ENCODE measurements at regions not wholly inside any gene's neighbourhood (a gene's known extent, or its start where the extent isn't known, plus 50 kb on each side); places are given as distances from the start of the nearest gene placed in this dataset.
A peak's percentile ranks its signal among the peaks of the same experiment; 100 is the strongest.

DNA sequence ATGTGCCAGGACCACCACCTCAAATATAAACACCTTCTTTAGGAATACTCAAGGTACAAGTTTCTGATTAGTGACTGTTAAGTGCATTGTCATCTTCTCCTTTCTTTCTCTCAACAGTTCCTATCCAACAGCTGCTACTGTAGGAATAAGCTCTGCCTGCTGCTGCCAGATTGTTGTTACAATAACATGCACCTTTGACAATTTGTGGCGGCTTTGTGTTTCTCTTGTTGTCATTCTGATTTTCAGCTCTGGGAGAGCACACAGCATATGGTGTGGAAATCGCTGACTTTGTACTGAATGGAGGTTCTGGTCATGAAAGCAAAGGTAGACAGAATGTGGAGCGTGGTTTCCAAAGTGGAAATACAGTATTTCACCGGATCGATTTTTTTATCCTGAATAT lies 182.8 kb downstream of the SEC23IP start:
- no peak for FAIRE-seq
- TF ChIP-seq POLR2AphosphoS5 (IDR thresholded peaks at IDR 0.05; ENCODE audit: low read depth, low read length) (no peak), POLR2A (IDR thresholded peaks at IDR 0.05; ENCODE audit: low read depth, low read length) (no peak), POU2F2 (IDR thresholded peaks at IDR 0.05; ENCODE audit: low read depth, low read length) (no peak), TAF1 (IDR thresholded peaks at IDR 0.05; ENCODE audit: low read depth, low read length) (no peak), PAX5 (IDR thresholded peaks at IDR 0.05; ENCODE audit: insufficient read depth, low read length, severe bottlenecking) (no peak), SPI1 (IDR thresholded peaks at IDR 0.05; ENCODE audit: low read depth, low read length) (no peak)
- no peak for DNase-seq (ENCODE audit: insufficient read length, low spot score)

DNA sequence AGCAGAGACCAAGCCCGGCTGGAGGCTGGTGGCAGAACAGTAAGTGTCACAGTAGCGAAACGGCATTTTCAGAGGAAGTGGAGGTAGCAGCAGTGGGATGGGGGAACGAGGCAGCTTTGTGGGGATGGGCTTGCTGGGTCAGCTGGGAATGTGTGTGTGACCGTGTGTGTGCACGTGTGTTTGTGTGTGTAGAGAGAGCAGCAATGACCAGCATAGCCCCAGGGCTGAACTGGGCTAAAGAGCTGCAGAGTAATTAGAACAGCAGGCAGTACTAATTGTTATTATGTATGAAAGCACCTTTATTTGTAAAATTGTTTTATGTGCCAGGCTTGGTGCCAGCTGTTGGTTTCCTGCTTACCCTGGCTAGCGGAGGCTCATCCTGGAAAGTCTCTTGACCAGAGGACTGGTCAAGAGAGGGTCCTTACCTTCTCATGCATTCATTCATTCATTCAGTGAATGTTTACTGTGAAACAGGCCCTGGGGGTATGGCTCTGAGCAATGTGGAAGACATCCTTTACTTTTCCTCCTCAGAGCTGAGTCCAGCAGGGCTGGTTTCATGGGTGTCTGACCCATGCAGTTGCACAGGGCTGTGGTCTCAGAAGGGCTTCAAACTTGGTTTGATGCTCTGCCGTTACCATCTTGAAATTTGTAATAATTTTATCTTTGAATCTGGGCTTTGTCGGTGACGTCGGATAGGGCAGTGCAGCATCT lies 184.6 kb downstream of the SEC23IP start:
- DNase-seq (ENCODE audit: insufficient read length, low spot score), result no peak
- TF ChIP-seq POU2F2 (IDR thresholded peaks at IDR 0.05; ENCODE audit: low read depth, low read length), result no peak
- no peak for TF ChIP-seq POLR2A (IDR thresholded peaks at IDR 0.05; ENCODE audit: low read depth, low read length)
- no peak for TF ChIP-seq POLR2AphosphoS5 (IDR thresholded peaks at IDR 0.05; ENCODE audit: low read depth, low read length)
- no peak for TF ChIP-seq SPI1 (IDR thresholded peaks at IDR 0.05; ENCODE audit: low read depth, low read length)
- no peak for TF ChIP-seq PAX5 (IDR thresholded peaks at IDR 0.05; ENCODE audit: insufficient read depth, low read length, severe bottlenecking)
- no peak for TF ChIP-seq TAF1 (IDR thresholded peaks at IDR 0.05; ENCODE audit: low read depth, low read length)
- no peak for FAIRE-seq

- FAIRE-seq (no peak), DNase-seq (ENCODE audit: insufficient read length, low spot score) (no peak)
- TF ChIP-seq POU2F2 (IDR thresholded peaks at IDR 0.05; ENCODE audit: low read depth, low read length) (0 out of 2 replicates have a peak, but pooled peaks have one; percentile 11), PAX5 (IDR thresholded peaks at IDR 0.05; ENCODE audit: insufficient read depth, low read length, severe bottlenecking) (no peak)
Observed at GRCh38 chr10:120077707-120078492, 185.4 kb downstream of the SEC23IP start.

DNA sequence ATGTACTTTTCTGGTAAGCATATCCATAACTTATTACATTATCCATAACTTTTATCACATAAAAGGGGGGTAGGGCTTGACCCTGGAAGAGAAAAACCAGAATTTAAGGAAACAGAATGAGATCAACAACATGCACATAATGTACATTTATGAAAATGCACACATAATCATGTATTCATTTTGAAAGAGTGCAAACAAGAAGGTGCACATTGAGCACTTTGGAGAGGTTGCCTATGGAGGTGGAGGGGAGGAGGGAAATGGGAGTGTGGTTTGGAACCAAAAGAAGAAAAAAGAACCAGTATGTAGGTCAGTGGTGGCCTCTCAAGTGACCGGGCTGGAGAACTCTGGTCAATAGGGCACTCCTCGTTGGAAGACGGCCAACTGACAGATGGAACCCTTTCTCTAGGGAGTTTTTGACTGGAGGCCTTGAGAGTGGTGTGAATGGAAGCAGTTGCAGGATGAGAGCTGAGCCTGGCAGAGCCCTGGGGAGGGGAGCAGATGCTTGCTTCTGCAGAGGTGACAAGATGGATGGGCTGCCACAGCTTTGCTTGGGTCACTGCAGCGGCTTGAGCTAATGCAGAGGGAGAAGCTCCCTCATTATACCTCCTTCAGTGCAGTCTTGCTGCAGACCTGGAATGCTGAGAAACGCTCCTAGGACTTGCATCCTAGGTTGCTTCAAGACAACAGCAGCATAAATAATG lies 192.7 kb downstream of the SEC23IP start:
- TF ChIP-seq SPI1 (IDR thresholded peaks at IDR 0.05; ENCODE audit: low read depth, low read length) (no peak), POLR2AphosphoS5 (IDR thresholded peaks at IDR 0.05; ENCODE audit: low read depth, low read length) (no peak), POU2F2 (IDR thresholded peaks at IDR 0.05; ENCODE audit: low read depth, low read length) (no peak), POLR2A (IDR thresholded peaks at IDR 0.05; ENCODE audit: low read depth, low read length) (no peak), PAX5 (IDR thresholded peaks at IDR 0.05; ENCODE audit: insufficient read depth, low read length, severe bottlenecking) (no peak), TAF1 (IDR thresholded peaks at IDR 0.05; ENCODE audit: low read depth, low read length) (no peak)
- no peak for FAIRE-seq
- DNase-seq (ENCODE audit: insufficient read length, low spot score), result no peak

DNA sequence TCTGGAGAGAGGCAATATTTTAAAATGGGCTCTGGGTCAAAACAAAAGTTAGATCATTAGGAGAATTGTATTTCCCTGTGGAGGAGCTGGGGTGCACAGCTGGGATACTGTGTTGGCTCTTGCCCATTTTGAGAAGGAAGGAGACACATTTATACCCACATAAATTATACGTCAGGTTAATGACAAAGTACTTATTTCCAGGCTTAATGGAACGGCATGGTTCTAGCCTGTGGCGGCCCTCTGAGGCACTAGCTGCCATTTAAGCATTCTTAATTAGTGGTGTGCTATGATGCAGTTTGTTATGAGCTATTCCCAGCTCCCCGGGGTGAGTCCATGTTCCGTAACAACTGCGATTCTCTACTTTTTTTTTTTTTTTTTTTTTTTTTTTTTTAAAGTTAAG lies 193.5 kb downstream of the SEC23IP start:
- TF ChIP-seq POLR2A (IDR thresholded peaks at IDR 0.05; ENCODE audit: low read depth, low read length) (no peak), TAF1 (IDR thresholded peaks at IDR 0.05; ENCODE audit: low read depth, low read length) (no peak), SPI1 (IDR thresholded peaks at IDR 0.05; ENCODE audit: low read depth, low read length) (no peak), POU2F2 (IDR thresholded peaks at IDR 0.05; ENCODE audit: low read depth, low read length) (no peak)
- DNase-seq (ENCODE audit: insufficient read length, low spot score), result no peak
- no peak for FAIRE-seq

DNA sequence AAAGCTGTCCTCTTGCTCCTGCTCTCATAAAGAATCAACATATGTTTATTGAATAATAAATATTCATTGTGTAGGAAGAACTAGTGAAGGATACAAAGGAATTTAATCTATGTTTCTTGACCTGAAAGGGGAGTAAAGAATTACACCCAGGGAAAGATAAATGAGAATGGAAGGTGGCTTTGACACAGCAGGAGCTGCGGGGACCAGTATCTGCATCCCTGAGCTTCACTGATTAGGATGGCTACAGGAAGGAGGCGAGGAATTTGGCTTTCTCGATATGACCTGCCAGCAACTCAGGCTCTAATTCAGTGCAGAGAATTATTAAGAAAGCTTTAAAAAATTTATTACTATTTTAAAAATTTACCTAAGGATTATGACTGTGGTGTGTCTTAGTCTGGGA lies 194.6 kb downstream of the SEC23IP start:
- DNase-seq (ENCODE audit: insufficient read length, low spot score), result no peak
- no peak for FAIRE-seq
- TF ChIP-seq POLR2A (IDR thresholded peaks at IDR 0.05; ENCODE audit: low read depth, low read length) (no peak), TAF1 (IDR thresholded peaks at IDR 0.05; ENCODE audit: low read depth, low read length) (no peak), PAX5 (IDR thresholded peaks at IDR 0.05; ENCODE audit: insufficient read depth, low read length, severe bottlenecking) (no peak), POLR2AphosphoS5 (IDR thresholded peaks at IDR 0.05; ENCODE audit: low read depth, low read length) (no peak), POU2F2 (IDR thresholded peaks at IDR 0.05; ENCODE audit: low read depth, low read length) (no peak), SPI1 (IDR thresholded peaks at IDR 0.05; ENCODE audit: low read depth, low read length) (no peak)

DNA sequence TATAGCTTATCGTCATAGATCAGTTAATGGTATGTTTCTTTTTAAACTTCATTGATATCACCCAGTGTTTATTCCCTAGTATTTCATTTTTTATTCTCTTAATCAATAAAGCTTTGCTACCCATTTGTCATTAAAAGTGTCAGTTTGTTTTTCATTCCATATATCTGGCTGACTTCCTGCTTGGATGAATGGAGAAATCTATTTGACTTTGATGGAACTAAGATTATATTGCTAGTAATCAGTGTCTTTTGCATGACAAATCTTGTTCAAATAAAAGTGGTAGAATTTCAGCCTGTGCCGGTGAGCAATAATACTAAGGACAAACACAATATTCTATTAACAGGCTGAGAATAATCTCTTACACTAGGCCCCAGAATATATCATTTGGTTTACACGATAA lies 203.3 kb downstream of the SEC23IP start:
- DNase-seq (ENCODE audit: insufficient read length, low spot score) (no peak), FAIRE-seq (no peak)
- TF ChIP-seq SPI1 (IDR thresholded peaks at IDR 0.05; ENCODE audit: low read depth, low read length) (no peak), POU2F2 (IDR thresholded peaks at IDR 0.05; ENCODE audit: low read depth, low read length) (no peak), PAX5 (IDR thresholded peaks at IDR 0.05; ENCODE audit: insufficient read depth, low read length, severe bottlenecking) (no peak), TAF1 (IDR thresholded peaks at IDR 0.05; ENCODE audit: low read depth, low read length) (no peak), POLR2A (IDR thresholded peaks at IDR 0.05; ENCODE audit: low read depth, low read length) (no peak), POLR2AphosphoS5 (IDR thresholded peaks at IDR 0.05; ENCODE audit: low read depth, low read length) (no peak)

DNA sequence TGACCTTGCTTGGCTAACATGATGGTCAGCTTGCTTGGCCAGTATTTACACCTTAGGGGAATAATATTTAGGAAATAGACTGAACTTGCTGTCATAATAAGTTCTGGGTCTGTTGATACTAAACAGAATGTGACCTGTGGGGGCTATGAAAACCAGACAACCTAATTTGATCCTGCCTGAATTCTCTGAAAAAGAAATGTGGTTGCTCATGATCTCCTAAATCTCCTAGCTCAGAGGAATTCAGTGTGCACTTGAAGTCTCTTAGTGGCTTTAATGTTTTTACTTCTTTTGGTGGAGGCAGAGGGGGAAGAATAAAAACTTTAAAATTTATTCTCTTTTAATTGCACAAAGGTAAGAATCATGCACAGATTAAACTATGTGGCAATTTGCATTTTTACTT lies 205.2 kb downstream of the SEC23IP start:
- FAIRE-seq, result no peak
- TF ChIP-seq POLR2A (IDR thresholded peaks at IDR 0.05; ENCODE audit: low read depth, low read length), result no peak
- no peak for TF ChIP-seq SPI1 (IDR thresholded peaks at IDR 0.05; ENCODE audit: low read depth, low read length)
- no peak for TF ChIP-seq PAX5 (IDR thresholded peaks at IDR 0.05; ENCODE audit: insufficient read depth, low read length, severe bottlenecking)
- TF ChIP-seq POU2F2 (IDR thresholded peaks at IDR 0.05; ENCODE audit: low read depth, low read length), result no peak
- TF ChIP-seq POLR2AphosphoS5 (IDR thresholded peaks at IDR 0.05; ENCODE audit: low read depth, low read length), result no peak
- TF ChIP-seq TAF1 (IDR thresholded peaks at IDR 0.05; ENCODE audit: low read depth, low read length), result no peak
- no peak for DNase-seq (ENCODE audit: insufficient read length, low spot score)

DNA sequence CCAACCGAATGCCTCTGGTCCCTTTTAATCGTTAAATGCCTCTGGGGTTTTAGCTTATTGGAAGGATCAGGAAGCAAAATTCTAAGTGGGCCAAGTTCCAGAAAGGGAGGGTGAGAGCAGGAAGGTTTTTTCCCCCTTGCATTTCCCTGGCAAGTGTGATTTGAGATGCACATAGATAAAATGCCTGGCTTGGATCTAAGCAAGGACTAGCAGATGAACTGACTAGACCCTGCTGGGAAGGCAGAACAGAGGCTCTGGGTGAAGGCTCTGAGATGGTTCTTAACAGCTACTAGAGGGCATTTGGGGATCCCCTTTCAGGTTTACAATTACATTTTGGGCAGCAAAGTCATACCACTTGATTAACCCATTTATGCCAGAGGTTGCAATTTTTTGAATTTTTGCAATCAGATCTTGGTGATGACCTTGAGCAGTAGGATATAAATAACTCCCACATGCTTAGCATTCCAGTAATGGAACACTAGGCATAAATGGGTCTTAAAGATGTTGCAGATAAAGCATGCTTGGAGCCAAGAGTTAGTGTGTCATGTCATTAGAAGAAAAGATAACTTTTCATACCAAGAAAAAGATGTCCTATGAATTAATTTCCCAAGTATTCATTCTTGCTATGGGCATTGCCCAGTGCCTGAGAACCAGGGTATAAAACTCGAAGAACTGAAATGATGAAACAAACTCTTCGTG lies 205.9 kb downstream of the SEC23IP start:
- TF ChIP-seq PAX5 (IDR thresholded peaks at IDR 0.05; ENCODE audit: insufficient read depth, low read length, severe bottlenecking) (no peak), POLR2AphosphoS5 (IDR thresholded peaks at IDR 0.05; ENCODE audit: low read depth, low read length) (no peak), POLR2A (IDR thresholded peaks at IDR 0.05; ENCODE audit: low read depth, low read length) (no peak), POU2F2 (IDR thresholded peaks at IDR 0.05; ENCODE audit: low read depth, low read length) (no peak), TAF1 (IDR thresholded peaks at IDR 0.05; ENCODE audit: low read depth, low read length) (no peak), SPI1 (IDR thresholded peaks at IDR 0.05; ENCODE audit: low read depth, low read length) (no peak)
- DNase-seq (ENCODE audit: insufficient read length, low spot score), result no peak
- FAIRE-seq, result no peak
